ENCODE measurements at regions not wholly inside any gene's neighbourhood (a gene's known extent, or its start where the extent isn't known, plus 50 kb on each side); places are given as distances from the start of the nearest gene placed in this dataset.
"Not testable (repeated sequence)": the region's sequence is repeated elsewhere in the genome, so short reads cannot be mapped to it uniquely, and the experiment has no call there.

DNA sequence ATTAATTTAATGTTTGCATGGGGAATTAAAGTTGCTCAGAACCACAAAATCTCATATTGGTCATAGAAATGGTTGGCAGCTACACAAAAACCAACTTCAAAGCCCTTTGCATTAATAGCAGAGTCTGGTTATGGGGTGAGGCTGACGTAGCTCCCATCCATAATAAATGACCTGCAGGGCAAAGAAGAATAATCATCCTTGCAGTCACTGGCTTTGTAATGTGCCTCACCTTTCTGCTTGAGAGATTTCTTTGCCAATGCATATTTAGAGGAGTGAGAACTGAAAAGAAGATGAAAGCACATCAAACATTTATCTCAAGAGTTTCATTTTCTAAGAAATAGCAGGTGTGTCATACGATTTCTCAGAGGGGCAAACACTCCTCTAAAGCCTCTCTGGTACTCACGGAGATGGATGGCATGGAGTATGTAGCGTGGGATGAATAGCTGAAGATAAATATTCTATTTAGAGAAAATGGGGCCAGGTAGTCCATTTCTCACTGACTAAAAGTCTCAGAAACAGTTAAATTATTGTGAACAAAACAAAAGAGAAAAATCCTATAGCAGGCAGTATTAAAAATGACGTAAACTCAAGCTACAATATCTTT, 1491.9 kb downstream of the FAM181B start:
- no peak for DNase-seq
- TF ChIP-seq POLR2A (IDR thresholded peaks at IDR 0.05; ENCODE audit: low read length) (no peak), GATA1 (IDR thresholded peaks at IDR 0.05; ENCODE audit: low read depth, low read length) (no peak)

DNA sequence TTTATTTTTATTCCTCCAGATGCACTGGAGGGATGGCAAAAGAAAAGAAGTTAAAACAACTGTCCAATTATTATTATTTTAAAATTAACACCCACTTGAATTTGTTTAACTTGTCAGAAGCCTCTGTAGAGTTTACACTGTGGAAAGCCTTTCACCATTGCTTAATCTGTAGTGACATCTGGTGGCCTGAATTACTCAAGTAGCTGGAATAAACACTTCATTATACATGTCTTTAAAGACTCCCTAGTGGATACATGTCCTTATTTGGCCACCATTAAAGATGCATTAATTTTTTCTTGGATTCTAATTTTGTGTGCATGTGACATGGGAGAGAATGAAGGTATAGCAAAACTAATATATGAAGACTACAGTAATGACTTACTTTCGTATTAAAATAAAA, 1496.5 kb downstream of the FAM181B start:
- DNase-seq = peak; percentile 6 to 43
- TF ChIP-seq GATA1 (IDR thresholded peaks at IDR 0.05; ENCODE audit: low read depth, low read length) (no peak), POLR2A (IDR thresholded peaks at IDR 0.05; ENCODE audit: low read length) (no peak)

GRCh38 chr11:81227409-81227808, 1506.3 kb downstream of the FAM181B start:
- DNase-seq = not testable (repeated sequence)

DNA sequence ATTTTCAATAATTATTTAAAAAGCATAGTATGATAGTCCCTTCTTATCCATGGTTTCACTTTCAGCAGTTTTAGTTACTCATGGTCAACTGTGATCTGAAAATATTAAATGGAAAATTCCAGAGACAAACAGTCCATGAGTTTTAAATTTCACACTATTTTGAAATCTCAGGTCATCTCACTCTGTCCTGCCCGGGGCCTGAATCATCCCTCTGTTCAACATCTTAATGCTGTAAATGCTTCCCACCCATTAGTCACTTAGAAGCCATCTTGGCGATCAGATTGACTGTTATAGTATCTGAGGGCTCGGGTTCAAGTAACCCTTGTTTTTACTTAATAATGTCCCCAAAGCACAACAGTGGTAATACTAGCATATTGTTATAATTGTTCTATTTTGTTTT, 1509.3 kb downstream of the FAM181B start:
- no peak for DNase-seq
- TF ChIP-seq GATA1 (IDR thresholded peaks at IDR 0.05; ENCODE audit: low read depth, low read length) (no peak), POLR2A (IDR thresholded peaks at IDR 0.05; ENCODE audit: low read length) (no peak)

DNA sequence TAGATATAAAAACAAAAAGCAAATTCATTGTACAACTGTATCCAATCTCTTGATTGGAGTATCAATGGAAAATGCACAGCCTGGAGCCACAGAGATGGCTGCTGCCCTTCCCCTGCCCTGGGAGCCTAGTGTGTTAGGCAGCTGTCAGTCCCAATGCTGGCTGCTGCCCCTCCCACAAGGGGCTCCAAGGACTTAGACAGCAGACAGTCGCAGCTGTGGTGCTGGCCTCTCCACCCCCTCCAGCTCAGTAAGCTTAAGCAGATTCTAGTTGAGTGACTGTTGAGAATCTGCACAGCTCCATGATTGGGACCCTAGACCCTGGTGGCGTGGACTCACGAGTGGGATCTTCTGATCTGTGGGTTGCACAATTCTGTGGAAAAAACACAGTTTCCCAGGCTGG, 1511.2 kb downstream of the FAM181B start:
- no peak for DNase-seq
- TF ChIP-seq GATA1 (IDR thresholded peaks at IDR 0.05; ENCODE audit: low read depth, low read length) (no peak), POLR2A (IDR thresholded peaks at IDR 0.05; ENCODE audit: low read length) (no peak)

GRCh38 chr11:81220146-81220895, 1513.3 kb downstream of the FAM181B start:
- TF ChIP-seq GATA1 (IDR thresholded peaks at IDR 0.05; ENCODE audit: low read depth, low read length) (no peak), POLR2A (IDR thresholded peaks at IDR 0.05; ENCODE audit: low read length) (no peak)

DNA sequence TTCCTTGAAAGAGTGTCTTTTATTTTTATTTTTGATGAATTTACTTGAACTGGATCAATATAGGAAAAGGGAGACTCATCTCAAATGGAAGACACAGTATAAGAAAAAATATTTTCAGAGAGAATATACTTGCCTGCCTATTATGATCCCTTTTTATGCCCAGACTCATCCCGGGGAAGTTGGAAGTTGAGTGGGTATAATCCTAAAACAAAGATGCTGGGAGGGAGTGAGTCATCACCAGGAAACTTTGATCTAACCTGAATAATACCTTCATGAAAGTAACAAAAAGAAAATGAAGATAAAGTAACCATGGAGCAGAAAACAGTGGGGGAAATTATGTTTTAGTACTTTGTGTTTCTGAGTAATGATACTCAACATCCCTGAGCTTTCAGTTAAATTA, 1514.0 kb downstream of the FAM181B start:
- DNase-seq = no peak
- TF ChIP-seq POLR2A (IDR thresholded peaks at IDR 0.05; ENCODE audit: low read length) (no peak), GATA1 (IDR thresholded peaks at IDR 0.05; ENCODE audit: low read depth, low read length) (no peak)

More at GRCh38 chr11:81220146-81220895, 1513.3 kb downstream of the FAM181B start:
- DNase-seq = no peak

GRCh38 chr11:81218440-81218839, 1515.2 kb downstream of the FAM181B start:
- DNase-seq = no peak
- TF ChIP-seq POLR2A (IDR thresholded peaks at IDR 0.05; ENCODE audit: low read length) = no peak
- TF ChIP-seq GATA1 (IDR thresholded peaks at IDR 0.05; ENCODE audit: low read depth, low read length) = no peak

- DNase-seq = no peak
- no peak for TF ChIP-seq GATA1 (IDR thresholded peaks at IDR 0.05; ENCODE audit: low read depth, low read length)
- TF ChIP-seq POLR2A (IDR thresholded peaks at IDR 0.05; ENCODE audit: low read length) = no peak
These were observed 1522.6 kb downstream of the FAM181B start for GRCh38 chr11:81211050-81211449.

- no peak for DNase-seq
- TF ChIP-seq GATA1 (IDR thresholded peaks at IDR 0.05; ENCODE audit: low read depth, low read length) (no peak), POLR2A (IDR thresholded peaks at IDR 0.05; ENCODE audit: low read length) (no peak)
These were observed 1526.1 kb downstream of the FAM181B start for GRCh38 chr11:81207421-81208054.

DNA sequence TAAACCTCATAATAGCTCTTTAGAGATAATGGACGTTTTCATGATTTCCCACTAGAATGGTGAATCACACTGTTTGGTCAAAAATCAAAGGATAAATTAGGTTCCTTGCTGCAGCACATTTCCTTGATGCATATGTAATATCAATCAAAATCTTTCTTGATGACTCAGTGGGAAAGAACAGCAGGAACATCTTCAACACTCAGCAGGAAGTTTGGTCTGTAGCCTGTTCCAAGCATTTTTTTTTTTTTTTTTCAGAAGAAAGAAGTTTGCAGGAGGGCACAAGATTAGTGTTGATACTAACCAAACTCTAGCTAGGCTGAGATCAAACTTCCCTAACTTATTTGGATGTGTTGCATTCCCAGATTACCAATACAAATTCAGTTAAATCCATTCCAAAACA, 1529.8 kb downstream of the FAM181B start:
- TF ChIP-seq POLR2A (IDR thresholded peaks at IDR 0.05; ENCODE audit: low read length) = no peak
- TF ChIP-seq GATA1 (IDR thresholded peaks at IDR 0.05; ENCODE audit: low read depth, low read length) = no peak
- DNase-seq = no peak

DNA sequence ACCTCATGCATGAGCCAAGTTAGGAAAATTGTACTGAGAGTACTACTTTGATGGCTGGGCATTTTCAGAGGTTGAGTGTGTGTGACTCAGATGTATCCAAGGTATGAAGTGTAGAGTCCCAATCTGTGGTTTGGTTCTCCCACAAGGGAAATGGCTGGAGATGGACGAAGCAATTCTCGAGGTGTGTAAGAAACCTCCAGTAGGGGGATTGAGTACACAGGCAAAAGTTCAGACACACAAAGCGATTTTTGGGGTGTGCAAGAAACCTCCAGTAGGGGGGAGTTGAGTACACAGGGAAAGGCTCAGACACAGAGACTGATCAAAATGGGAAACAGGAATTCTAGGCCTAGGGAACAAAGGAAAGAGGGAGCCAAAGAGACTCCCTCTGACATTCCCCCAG, 1536.3 kb downstream of the FAM181B start:
- DNase-seq = no peak
- TF ChIP-seq GATA1 (IDR thresholded peaks at IDR 0.05; ENCODE audit: low read depth, low read length) (no peak), POLR2A (IDR thresholded peaks at IDR 0.05; ENCODE audit: low read length) (no peak)

GRCh38 chr11:81192516-81192915, 1541.1 kb downstream of the FAM181B start:
- TF ChIP-seq POLR2A (IDR thresholded peaks at IDR 0.05; ENCODE audit: low read length) (no peak), GATA1 (IDR thresholded peaks at IDR 0.05; ENCODE audit: low read depth, low read length) (no peak)
- DNase-seq = no peak

DNA sequence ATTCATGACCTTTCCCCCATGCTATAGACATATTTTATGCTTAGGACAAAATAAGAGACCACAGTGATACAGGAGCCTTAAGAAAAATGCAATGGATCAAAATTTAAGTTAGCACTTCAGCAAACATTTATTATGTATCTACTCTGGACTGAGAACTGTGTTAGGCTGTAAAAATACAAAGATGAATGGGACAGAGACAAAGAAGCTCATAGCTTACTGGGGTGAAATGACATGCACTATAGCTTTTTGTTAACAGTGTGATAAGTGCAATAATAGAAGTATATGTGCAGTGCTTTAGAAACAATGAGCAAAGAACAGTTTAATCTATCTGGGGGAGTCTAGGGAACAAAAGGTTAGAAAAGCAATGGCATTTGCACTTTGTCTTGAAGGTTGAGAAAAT, 1543.1 kb downstream of the FAM181B start:
- no peak for TF ChIP-seq GATA1 (IDR thresholded peaks at IDR 0.05; ENCODE audit: low read depth, low read length)
- no peak for TF ChIP-seq POLR2A (IDR thresholded peaks at IDR 0.05; ENCODE audit: low read length)
- no peak for DNase-seq

DNA sequence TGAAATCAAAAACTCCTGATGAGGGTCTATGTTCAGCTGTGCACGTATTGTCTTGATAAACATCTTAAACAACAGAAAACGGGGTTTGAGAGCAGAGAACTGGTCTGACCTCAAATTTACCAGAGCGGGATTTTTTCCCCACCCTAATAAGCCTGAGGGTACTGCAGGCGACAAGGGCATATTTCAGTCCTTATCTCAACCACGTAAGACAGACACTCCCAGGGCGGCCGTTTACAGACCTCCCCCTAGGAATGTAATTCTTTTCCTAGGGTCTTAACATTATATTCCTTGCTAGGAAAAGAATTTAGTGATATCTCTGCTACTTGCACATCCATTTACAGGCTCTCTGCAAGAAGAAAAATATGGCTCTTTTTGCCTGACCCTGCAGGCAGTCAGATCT, 1546.6 kb downstream of the FAM181B start:
- not testable (repeated sequence) for DNase-seq
